LNCAP (cell line): ENCODE measurements at regions not wholly inside any gene's neighbourhood (a gene's known extent, or its start where the extent isn't known, plus 50 kb on each side); places are given as distances from the start of the nearest gene placed in this dataset.

ENCODE experiments used
- TF ChIP-seq, protein P1 (sequence below): fragments of 450-650 bp; IDR thresholded peaks from 2 replicates; pipeline ENCODE4 v1.5.1; 2017; ENCODE audit warnings: mild to moderate bottlenecking

DNA sequence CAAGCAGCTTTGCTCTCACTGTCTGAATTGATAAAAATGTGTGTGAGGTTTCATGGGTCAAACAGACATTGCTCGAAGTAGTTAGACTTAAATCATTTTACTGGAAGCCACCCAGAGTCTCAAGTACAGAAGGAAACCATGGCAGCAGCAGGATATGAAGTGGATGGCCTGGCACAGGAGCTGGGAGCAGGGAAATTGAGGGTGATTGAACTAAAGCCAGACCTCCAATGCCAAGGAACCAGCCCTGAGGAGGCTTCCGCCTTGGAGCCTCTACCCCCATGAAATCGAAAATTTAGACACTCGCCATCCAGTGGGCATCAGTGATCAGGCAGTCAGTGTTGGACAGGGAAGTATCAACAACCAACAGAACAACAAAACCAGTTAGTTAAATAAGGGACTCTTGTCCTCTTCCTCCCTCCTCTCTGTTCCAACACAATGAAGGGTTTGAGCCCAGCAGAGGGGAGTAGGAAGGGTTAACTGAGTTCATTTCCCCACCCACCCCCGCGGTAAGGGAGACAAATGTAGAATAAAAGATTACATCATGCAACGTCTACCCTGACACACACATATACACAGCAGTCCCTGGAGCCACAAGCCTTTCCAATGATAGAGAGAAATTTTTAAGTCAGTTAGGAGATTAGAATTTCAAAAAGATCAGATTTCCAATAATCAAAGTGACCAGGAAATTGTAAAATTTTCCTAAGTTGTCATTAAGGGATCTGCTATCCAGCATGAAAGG is 156.3 kb downstream of the SLC16A9 start:
- TF ChIP-seq, protein P1, sequence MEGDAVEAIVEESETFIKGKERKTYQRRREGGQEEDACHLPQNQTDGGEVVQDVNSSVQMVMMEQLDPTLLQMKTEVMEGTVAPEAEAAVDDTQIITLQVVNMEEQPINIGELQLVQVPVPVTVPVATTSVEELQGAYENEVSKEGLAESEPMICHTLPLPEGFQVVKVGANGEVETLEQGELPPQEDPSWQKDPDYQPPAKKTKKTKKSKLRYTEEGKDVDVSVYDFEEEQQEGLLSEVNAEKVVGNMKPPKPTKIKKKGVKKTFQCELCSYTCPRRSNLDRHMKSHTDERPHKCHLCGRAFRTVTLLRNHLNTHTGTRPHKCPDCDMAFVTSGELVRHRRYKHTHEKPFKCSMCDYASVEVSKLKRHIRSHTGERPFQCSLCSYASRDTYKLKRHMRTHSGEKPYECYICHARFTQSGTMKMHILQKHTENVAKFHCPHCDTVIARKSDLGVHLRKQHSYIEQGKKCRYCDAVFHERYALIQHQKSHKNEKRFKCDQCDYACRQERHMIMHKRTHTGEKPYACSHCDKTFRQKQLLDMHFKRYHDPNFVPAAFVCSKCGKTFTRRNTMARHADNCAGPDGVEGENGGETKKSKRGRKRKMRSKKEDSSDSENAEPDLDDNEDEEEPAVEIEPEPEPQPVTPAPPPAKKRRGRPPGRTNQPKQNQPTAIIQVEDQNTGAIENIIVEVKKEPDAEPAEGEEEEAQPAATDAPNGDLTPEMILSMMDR, result no peak

DNA sequence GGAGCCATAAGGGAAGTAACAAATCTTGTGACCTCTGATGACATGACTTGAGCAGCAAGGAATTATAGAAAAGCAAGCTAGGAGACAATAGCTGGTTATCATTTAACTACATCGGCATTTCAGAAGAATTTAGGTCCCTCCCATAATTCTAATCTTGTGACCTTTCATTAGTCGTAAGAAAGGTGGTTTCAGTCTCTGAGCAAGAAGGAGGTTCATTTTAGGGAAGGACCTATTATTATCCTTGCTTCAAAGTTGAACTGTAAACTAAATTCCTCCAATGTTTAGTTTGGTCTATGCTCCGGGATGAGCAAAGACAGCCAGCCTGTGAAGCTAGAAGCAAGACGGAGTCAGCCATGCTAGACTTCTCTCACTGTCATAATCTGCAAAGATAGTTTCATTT is 159.6 kb downstream of the SLC16A9 start:
- TF ChIP-seq, protein P1, result no peak

DNA sequence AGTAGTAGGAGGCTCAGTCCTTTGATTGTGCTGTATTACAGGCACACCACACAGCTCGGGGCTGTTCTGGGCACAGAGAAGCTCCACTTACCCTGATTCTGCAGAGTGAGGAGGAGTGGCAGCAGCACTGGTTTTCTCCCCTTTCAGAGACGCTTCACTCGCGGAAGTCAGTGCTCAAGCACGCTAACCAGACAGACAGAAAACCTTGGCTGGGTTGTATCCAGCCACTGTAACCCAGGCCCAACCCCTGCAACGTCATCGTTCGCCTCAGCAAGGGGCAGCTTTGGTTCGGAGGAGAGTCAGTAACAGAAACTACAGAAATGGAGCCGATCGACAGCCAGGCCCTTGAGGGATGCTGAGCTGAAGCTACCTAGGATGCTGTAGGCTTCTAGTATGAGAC is 171.0 kb downstream of the SLC16A9 start:
- TF ChIP-seq, protein P1, result no peak

DNA sequence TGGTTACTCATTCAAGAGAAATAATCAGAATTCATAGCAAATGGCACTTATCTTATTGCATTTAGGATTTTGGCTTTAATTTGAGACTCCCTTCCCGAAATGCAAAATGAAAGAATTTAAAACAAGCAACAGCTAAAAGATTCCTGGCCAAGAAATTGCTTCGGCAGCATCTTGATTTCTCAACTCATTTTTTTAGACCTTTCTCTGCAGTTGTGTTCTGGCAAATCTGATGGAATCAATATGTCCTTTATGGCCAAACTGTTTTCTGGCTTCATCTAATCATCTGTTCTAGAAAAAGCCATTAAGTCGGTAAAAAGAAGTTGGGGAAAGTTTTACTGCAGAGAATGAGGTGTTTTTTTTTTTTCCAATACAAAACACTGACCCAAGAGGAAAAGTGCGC is 172.1 kb downstream of the SLC16A9 start:
- TF ChIP-seq, protein P1, result no peak

DNA sequence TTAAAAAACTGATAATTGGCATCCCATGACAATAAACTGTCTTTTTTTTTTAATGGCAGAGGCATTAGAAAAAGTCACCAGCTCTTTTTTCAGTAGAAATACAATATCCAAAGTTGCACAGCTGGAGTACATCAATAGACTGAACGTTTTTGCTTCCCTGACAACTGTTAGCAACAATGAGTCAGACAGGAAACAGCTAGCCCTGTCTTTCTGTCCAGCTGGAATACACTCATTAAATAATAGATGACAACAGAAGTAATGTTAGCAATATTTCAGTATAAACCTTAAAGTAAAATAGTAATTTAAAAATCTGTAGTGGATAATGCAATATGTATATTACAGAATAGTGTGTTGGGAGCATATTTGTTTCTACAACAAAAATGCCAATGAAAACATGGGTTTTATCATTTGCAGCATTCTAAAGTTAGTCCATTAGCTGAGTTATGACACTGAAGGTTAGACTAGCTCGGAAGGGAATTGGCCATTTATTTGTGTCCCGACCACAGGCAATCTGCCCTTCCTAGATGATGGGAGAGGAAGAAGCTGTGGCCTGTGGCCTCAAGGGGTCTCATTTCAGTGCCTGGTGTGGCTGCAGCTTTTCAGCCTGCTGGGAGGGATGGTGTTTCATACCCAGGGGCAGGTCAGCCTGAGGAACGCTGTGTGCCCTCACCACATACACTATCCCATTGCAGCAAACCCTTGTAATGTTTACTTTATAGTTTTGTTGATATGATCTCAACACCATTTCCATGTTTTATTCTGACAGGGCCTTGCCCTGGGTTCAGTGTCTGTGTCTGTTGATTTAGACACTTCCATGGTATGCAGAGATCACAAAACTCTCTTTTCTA is 173.3 kb downstream of the SLC16A9 start:
- TF ChIP-seq, protein P1, result no peak

DNA sequence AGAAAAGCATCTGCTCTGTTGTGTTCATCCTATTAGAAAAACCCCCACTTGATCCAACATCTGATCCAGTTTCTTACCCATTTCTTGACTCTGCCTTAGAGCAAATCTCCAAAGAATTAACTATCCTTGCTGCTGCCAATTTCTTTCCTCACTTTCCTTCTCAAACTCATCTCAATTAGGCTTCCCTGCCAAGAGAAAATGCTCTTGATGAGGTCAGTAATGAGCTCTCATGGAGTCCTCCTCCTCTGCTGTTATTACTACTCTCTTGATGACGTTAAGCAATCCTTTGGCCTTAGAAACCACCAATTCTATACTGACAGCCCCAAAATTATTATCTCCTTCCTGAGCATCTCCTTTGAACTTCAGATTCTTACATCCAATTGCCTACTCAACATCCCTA is 162.0 kb upstream of the FAM13C start:
- TF ChIP-seq, protein P1, result no peak

DNA sequence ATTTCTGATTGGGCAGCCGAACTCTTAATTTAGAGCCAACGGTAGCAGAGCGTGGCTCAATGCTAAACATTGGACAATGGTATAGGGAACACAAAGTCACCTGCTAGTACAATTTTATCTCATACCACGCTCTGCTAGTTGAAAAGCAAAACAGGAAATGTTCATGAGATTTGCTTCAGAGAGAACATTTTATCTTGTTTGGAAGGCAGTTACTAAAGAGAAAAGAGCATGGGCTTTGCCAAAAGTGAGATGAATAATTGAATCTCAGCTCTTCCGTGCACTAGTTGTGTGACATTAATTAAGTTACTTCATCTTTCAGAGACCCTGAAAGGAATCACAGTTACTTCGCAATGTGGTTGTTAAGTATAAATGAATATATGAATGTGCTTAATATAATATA is 161.5 kb upstream of the FAM13C start:
- TF ChIP-seq, protein P1, result no peak
